Activated CD8-positive, alpha-beta memory T cell treated with anti-CD3 and anti-CD28 coated beads for 4 hours (primary cell): ENCODE measurements at regions not wholly inside any gene's neighbourhood (a gene's known extent, or its start where the extent isn't known, plus 50 kb on each side); places are given as distances from the start of the nearest gene placed in this dataset.
"Not testable (repeated sequence)": the region's sequence is repeated elsewhere in the genome, so short reads cannot be mapped to it uniquely, and the experiment has no call there.

Experiments used
- DNase-seq, 2 donors: peaks; one replicate each; pipeline ENCODE4 v3.0.0-alpha.2; 2020; ENCODE audit warnings: low read depth in 2 of 2

- no peak for DNase-seq
Measured at GRCh38 chrX:22800360-22800759, 199.4 kb upstream of the DDX53 start.

GRCh38 chrX:22800806-22801205 lies 199.0 kb upstream of the DDX53 start:
- no peak for DNase-seq

- no peak for DNase-seq
Measured at GRCh38 chrX:22803353-22803752, 196.4 kb upstream of the DDX53 start.

GRCh38 chrX:22810876-22811275 lies 188.9 kb upstream of the DDX53 start:
- no peak for DNase-seq

GRCh38 chrX:22818061-22818460 lies 181.7 kb upstream of the DDX53 start:
- DNase-seq, result no peak

GRCh38 chrX:22855693-22856092 lies 144.1 kb upstream of the DDX53 start:
- no peak for DNase-seq

GRCh38 chrX:22859642-22860041 lies 140.1 kb upstream of the DDX53 start:
- no peak for DNase-seq

- DNase-seq, result not testable (repeated sequence)
Measured at GRCh38 chrX:22866801-22867200, 133.0 kb upstream of the DDX53 start.

GRCh38 chrX:22882543-22882942 lies 117.2 kb upstream of the DDX53 start:
- DNase-seq, result no peak

GRCh38 chrX:22889819-22890218 lies 109.9 kb upstream of the DDX53 start:
- no peak for DNase-seq

- DNase-seq, result no peak
Measured at GRCh38 chrX:22912616-22913015, 87.1 kb upstream of the DDX53 start.

- no peak for DNase-seq
Measured at GRCh38 chrX:22922961-22923360, 76.8 kb upstream of the DDX53 start.

- DNase-seq, result no peak
Measured at GRCh38 chrX:22934640-22935039, 65.1 kb upstream of the DDX53 start.

- no peak for DNase-seq
Measured at GRCh38 chrX:22944945-22945344, 54.8 kb upstream of the DDX53 start.
